ENCODE measurements at regions not wholly inside any gene's neighbourhood (a gene's known extent, or its start where the extent isn't known, plus 50 kb on each side); places are given as distances from the start of the nearest gene placed in this dataset.

GRCh38 chr22:47899894-47900293 lies 1137.4 kb downstream of the TBC1D22A start:
- TF ChIP-seq, protein P1, sequence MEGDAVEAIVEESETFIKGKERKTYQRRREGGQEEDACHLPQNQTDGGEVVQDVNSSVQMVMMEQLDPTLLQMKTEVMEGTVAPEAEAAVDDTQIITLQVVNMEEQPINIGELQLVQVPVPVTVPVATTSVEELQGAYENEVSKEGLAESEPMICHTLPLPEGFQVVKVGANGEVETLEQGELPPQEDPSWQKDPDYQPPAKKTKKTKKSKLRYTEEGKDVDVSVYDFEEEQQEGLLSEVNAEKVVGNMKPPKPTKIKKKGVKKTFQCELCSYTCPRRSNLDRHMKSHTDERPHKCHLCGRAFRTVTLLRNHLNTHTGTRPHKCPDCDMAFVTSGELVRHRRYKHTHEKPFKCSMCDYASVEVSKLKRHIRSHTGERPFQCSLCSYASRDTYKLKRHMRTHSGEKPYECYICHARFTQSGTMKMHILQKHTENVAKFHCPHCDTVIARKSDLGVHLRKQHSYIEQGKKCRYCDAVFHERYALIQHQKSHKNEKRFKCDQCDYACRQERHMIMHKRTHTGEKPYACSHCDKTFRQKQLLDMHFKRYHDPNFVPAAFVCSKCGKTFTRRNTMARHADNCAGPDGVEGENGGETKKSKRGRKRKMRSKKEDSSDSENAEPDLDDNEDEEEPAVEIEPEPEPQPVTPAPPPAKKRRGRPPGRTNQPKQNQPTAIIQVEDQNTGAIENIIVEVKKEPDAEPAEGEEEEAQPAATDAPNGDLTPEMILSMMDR (IDR thresholded peaks at IDR 0.05), result no peak
- no peak for TF ChIP-seq POLR2A (IDR thresholded peaks at IDR 0.05)

Data from adrenal gland (tissue), 5 donors.